ENCODE measurements at regions not wholly inside any gene's neighbourhood (a gene's known extent, or its start where the extent isn't known, plus 50 kb on each side); places are given as distances from the start of the nearest gene placed in this dataset.

GRCh38 chr18:61681065-61681464 is 211.7 kb downstream of the RNF152 start:
- TF ChIP-seq POLR2AphosphoS5 (IDR thresholded peaks at IDR 0.05) (no peak), CTCF (IDR thresholded peaks at IDR 0.05) (no peak)
